GM21825 (cell line): ENCODE measurements at regions not wholly inside any gene's neighbourhood (a gene's known extent, or its start where the extent isn't known, plus 50 kb on each side); places are given as distances from the start of the nearest gene placed in this dataset.
"Not testable (repeated sequence)": the region's sequence is repeated elsewhere in the genome, so short reads cannot be mapped to it uniquely, and the experiment has no call there.

Source experiments
- ATAC-seq: cut with Tn5 transposase; IDR thresholded peaks from one replicate; pipeline ENCODE4 v1.9.1; 2021; ENCODE audit warnings: mild to moderate bottlenecking, moderate library complexity; ENCODE audit not compliant: unreplicated experiment

- ATAC-seq: no peak
Measured at GRCh38 chr13:64674126-64674525, 2556.0 kb downstream of the PCDH9 start.

GRCh38 chr13:64672751-64673150 is 2557.4 kb downstream of the PCDH9 start:
- no peak for ATAC-seq

- no peak for ATAC-seq
Measured at GRCh38 chr13:64662887-64663593, 2567.1 kb downstream of the PCDH9 start.

GRCh38 chr13:64648293-64648692 is 2581.8 kb downstream of the PCDH9 start:
- no peak for ATAC-seq

GRCh38 chr13:64643066-64643465 is 2587.1 kb downstream of the PCDH9 start:
- no peak for ATAC-seq

- ATAC-seq: no peak
Measured at GRCh38 chr13:64640002-64640401, 2590.1 kb downstream of the PCDH9 start.

GRCh38 chr13:64639206-64639605 is 2590.9 kb downstream of the PCDH9 start:
- no peak for ATAC-seq

GRCh38 chr13:64633948-64634347 is 2596.2 kb downstream of the PCDH9 start:
- no peak for ATAC-seq

- no peak for ATAC-seq
Measured at GRCh38 chr13:64627654-64628053, 2602.5 kb downstream of the PCDH9 start.

GRCh38 chr13:64626105-64626504 is 2604.0 kb downstream of the PCDH9 start:
- no peak for ATAC-seq

- no peak for ATAC-seq
Measured at GRCh38 chr13:64617231-64617630, 2612.9 kb downstream of the PCDH9 start.

GRCh38 chr13:64591971-64592370 is 2638.2 kb downstream of the PCDH9 start:
- no peak for ATAC-seq

GRCh38 chr13:64579331-64579730 is 2650.8 kb downstream of the PCDH9 start:
- ATAC-seq: no peak

- ATAC-seq: no peak
Measured at GRCh38 chr13:64568748-64569147, 2661.4 kb downstream of the PCDH9 start.

GRCh38 chr13:64558031-64558430 is 2672.1 kb downstream of the PCDH9 start:
- ATAC-seq: not testable (repeated sequence)

- ATAC-seq: no peak
Measured at GRCh38 chr13:64556376-64556775, 2673.8 kb downstream of the PCDH9 start.

GRCh38 chr13:64553411-64554129 is 2676.6 kb downstream of the PCDH9 start:
- ATAC-seq: no peak

GRCh38 chr13:64551755-64552154 is 2678.4 kb downstream of the PCDH9 start:
- ATAC-seq: no peak

- ATAC-seq: no peak
Measured at GRCh38 chr13:64546371-64546770, 2683.8 kb downstream of the PCDH9 start.

- no peak for ATAC-seq
Measured at GRCh38 chr13:64540976-64541375, 2689.2 kb downstream of the PCDH9 start.

- no peak for ATAC-seq
Measured at GRCh38 chr13:64540468-64540867, 2689.7 kb downstream of the PCDH9 start.

- no peak for ATAC-seq
Measured at GRCh38 chr13:64538711-64539110, 2691.4 kb downstream of the PCDH9 start.
